ENCODE measurements at regions not wholly inside any gene's neighbourhood (a gene's known extent, or its start where the extent isn't known, plus 50 kb on each side); places are given as distances from the start of the nearest gene placed in this dataset.

DNA sequence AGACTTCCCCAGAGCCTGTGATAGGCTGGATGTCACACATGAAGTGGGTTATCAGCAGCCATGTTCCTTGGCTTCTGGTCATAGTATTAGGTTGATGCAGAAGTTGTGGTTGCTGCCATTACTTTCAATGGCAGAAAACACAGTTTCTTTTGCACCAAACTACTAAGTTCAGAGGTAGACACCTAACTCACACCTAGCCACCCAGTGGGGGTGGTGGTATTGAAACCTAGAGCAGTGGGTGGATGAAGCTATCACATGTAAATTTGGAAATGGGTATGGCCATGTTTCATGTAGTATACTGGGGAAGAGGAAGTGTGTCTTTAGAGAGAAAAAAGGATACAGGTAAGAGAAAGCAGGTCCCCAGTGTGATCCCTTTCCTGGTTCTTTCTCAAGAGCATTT, 347.9 kb upstream of the SEMA6A start:
- no peak overlapping the region for H3K4me3 ChIP-seq (ENCODE audit: low read length)
- H3K27me3 ChIP-seq (ENCODE audit: control insufficient read depth, insufficient read depth, low read length): no peaks in the 10 kb centered on the region
- H3K36me3 ChIP-seq (ENCODE audit: control insufficient read depth, insufficient read depth, low read length): no peaks in the 10 kb centered on the region
- H3K4me1 ChIP-seq (ENCODE audit: control insufficient read depth, insufficient read depth, low read length): no peaks in the 10 kb centered on the region
- H3K9me3 ChIP-seq (replicated peaks; ENCODE audit: control insufficient read depth, low read depth, low read length): no peaks in the 10 kb centered on the region
- DNase-seq: no peak
- no peak overlapping the region for H3K27ac ChIP-seq (ENCODE audit: low read length)

DNA sequence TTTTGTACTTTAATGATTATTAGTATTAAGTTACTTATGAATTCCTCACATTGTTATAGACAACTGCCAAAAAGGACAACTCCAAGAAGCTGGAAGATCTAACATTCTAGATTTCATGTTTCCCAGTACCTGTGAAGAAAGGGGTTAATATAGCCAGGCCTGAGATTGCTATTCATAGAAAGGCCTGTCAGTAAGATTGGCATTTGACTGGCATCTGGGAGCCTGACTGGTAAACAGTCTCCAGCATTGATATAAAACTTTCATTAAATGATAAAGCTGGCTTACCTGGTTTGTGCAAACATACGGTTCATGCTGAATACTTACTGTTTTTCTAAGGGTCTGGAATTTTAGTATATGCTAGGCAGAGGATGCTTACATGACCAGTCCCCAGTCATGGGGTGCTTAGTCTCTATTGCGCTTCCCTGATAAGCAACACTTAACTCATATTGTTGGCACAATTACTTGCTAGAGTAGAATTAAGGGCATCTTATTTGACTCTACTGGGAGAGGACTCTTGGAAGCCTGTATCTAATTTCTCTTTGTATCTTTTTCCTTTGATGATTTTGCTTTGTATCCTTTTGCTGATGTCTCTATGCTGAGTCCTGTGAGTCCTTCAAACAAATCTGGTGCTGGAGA, 340.4 kb upstream of the SEMA6A start:
- WGBS (ENCODE audit: insufficient coverage): no CpG with 5 or more reads among the region's 2 CpGs
- Histone ChIP-seq H3K4me3 (ENCODE audit: low read length) (no peak overlapping the region), H3K9me3 (replicated peaks; ENCODE audit: control insufficient read depth, low read depth, low read length) (no peaks in the 10 kb centered on the region), H3K4me1 (ENCODE audit: control insufficient read depth, insufficient read depth, low read length) (no peaks in the 10 kb centered on the region), H3K27ac (ENCODE audit: low read length) (no peak overlapping the region), H3K36me3 (ENCODE audit: control insufficient read depth, insufficient read depth, low read length) (no peaks in the 10 kb centered on the region), H3K27me3 (ENCODE audit: control insufficient read depth, insufficient read depth, low read length) (no peaks in the 10 kb centered on the region)
- DNase-seq: no peak

DNA sequence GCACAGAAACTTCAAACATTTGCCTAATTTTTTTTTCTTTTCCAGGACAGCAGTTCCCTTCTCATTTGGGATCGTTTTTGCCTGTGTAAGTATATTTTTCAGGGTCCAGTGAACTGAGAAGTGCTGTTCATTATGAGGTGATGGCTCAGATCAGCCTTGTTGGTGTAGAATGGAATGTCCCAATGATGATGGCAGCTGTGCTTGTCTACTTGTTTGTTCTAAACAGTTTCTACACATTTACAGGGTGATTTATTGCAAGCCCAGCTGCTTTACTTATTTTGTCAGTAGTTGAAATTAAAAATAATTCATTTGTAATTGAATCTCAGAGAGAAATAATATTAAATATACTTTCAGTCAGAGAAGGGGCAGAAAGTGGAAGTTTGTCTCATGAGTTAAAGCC, 337.6 kb upstream of the SEMA6A start:
- H3K4me1 ChIP-seq (ENCODE audit: control insufficient read depth, insufficient read depth, low read length): no peaks in the 10 kb centered on the region
- H3K27ac ChIP-seq (ENCODE audit: low read length): no peak overlapping the region
- no peaks in the 10 kb centered on the region for H3K27me3 ChIP-seq (ENCODE audit: control insufficient read depth, insufficient read depth, low read length)
- H3K9me3 ChIP-seq (replicated peaks; ENCODE audit: control insufficient read depth, low read depth, low read length): no peaks in the 10 kb centered on the region
- no peaks in the 10 kb centered on the region for H3K36me3 ChIP-seq (ENCODE audit: control insufficient read depth, insufficient read depth, low read length)
- H3K4me3 ChIP-seq (ENCODE audit: low read length): no peak overlapping the region
- DNase-seq: peak; percentile 30
- WGBS (ENCODE audit: insufficient coverage): no CpG with 5 or more reads among the region's 1 CpG

DNA sequence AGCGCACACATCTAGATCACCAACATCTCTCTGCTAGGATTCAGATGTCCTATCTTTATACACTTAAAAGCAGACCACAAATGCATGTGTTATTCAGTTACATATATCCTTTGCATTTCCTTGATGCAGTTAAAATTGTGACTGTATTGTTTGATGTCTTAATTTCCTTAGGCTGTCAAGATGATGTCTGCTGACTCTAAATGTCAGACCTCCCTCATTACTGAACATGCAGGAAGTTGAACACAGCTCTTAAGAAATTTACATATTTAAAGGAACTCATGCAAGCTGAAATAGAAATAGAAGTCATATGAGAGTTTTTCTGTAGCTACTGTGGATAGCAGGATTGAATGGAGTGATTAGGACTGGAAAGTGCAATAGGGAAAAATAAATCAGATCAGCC, 336.5 kb upstream of the SEMA6A start:
- WGBS (ENCODE audit: insufficient coverage): no CpG with 5 or more reads among the region's 1 CpG
- Histone ChIP-seq H3K36me3 (ENCODE audit: control insufficient read depth, insufficient read depth, low read length) (no peaks in the 10 kb centered on the region), H3K4me3 (ENCODE audit: low read length) (no peak overlapping the region), H3K4me1 (ENCODE audit: control insufficient read depth, insufficient read depth, low read length) (no peaks in the 10 kb centered on the region), H3K27ac (ENCODE audit: low read length) (no peak overlapping the region), H3K9me3 (replicated peaks; ENCODE audit: control insufficient read depth, low read depth, low read length) (no peaks in the 10 kb centered on the region), H3K27me3 (ENCODE audit: control insufficient read depth, insufficient read depth, low read length) (no peaks in the 10 kb centered on the region)
- no peak for DNase-seq

DNA sequence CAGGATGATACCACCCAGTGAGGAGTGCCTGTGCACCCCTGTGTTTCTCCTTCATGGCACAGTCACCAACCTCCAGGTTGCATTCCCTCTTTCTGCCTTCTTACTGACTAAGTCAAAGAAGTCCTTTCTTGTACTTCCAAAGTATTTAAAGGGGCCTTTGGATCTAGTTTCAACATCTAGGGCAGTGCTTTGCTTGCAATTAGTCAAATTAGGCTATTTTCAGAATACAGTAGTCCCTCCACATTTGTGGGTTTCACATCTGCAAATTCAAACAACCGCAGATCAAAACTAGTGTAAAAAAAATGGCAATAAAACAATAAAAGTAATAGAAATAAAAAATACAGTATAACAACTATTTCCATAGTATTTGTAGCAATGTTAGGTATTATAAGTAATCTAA, 333.9 kb upstream of the SEMA6A start:
- Histone ChIP-seq H3K27ac (ENCODE audit: low read length) (no peak overlapping the region), H3K9me3 (replicated peaks; ENCODE audit: control insufficient read depth, low read depth, low read length) (no peaks in the 10 kb centered on the region), H3K4me1 (ENCODE audit: control insufficient read depth, insufficient read depth, low read length) (no peaks in the 10 kb centered on the region), H3K4me3 (ENCODE audit: low read length) (no peak overlapping the region), H3K36me3 (ENCODE audit: control insufficient read depth, insufficient read depth, low read length) (no peaks in the 10 kb centered on the region), H3K27me3 (ENCODE audit: control insufficient read depth, insufficient read depth, low read length) (no peaks in the 10 kb centered on the region)
- no peak for DNase-seq
- no CpG with 5 or more reads among the region's 1 CpG for WGBS (ENCODE audit: insufficient coverage)

DNA sequence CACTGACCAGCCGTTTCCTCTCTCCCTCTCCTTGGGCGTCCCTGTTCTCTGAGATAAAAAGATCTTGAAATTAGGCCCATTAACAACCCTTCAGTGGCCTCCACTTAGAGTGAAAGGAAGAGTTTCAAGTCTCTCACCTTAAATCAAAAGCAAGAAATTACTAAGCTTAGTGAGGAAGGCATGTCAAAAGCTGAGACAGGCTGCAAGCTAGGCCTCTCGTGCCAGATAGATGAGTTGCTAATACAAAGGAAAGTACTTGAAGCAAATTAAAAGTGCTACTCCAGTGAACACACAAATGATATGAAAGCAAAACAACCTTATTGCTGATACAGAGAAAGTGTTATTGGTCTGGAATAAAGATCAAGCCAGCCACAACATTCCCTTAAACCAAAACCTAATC, 331.3 kb upstream of the SEMA6A start:
- H3K36me3 ChIP-seq (ENCODE audit: control insufficient read depth, insufficient read depth, low read length): no peaks in the 10 kb centered on the region
- no CpG with 5 or more reads among the region's 3 CpGs for WGBS (ENCODE audit: insufficient coverage)
- H3K9me3 ChIP-seq (replicated peaks; ENCODE audit: control insufficient read depth, low read depth, low read length): no peaks in the 10 kb centered on the region
- H3K4me3 ChIP-seq (ENCODE audit: low read length): no peak overlapping the region
- no peak for DNase-seq
- H3K27me3 ChIP-seq (ENCODE audit: control insufficient read depth, insufficient read depth, low read length): no peaks in the 10 kb centered on the region
- no peaks in the 10 kb centered on the region for H3K4me1 ChIP-seq (ENCODE audit: control insufficient read depth, insufficient read depth, low read length)
- H3K27ac ChIP-seq (ENCODE audit: low read length): no peak overlapping the region

DNA sequence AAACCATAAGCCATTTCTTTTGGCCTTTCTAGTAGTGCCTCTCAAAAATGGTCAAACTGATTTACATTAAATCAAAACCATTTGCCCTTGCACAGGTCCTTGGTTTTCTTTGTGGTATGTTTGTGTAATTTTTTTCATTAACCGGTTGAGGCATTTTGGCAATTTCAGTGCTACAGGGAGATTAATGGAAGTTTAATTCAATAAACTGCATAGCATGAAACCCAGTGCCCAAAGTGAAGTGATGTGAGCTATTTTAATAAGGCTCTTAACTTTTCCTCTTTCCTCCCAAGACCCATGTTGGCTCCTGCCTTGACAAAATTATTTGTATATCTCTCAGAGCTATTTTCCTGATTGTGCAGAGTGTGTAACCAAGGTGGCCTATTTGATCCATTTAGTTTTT, 326.2 kb upstream of the SEMA6A start:
- H3K36me3 ChIP-seq (ENCODE audit: control insufficient read depth, insufficient read depth, low read length): no peaks in the 10 kb centered on the region
- no peaks in the 10 kb centered on the region for H3K4me1 ChIP-seq (ENCODE audit: control insufficient read depth, insufficient read depth, low read length)
- no peak for DNase-seq
- no CpG with 5 or more reads among the region's 1 CpG for WGBS (ENCODE audit: insufficient coverage)
- H3K27ac ChIP-seq (ENCODE audit: low read length): no peak overlapping the region
- H3K9me3 ChIP-seq (replicated peaks; ENCODE audit: control insufficient read depth, low read depth, low read length): no peaks in the 10 kb centered on the region
- no peaks in the 10 kb centered on the region for H3K27me3 ChIP-seq (ENCODE audit: control insufficient read depth, insufficient read depth, low read length)
- H3K4me3 ChIP-seq (ENCODE audit: low read length): no peak overlapping the region

DNA sequence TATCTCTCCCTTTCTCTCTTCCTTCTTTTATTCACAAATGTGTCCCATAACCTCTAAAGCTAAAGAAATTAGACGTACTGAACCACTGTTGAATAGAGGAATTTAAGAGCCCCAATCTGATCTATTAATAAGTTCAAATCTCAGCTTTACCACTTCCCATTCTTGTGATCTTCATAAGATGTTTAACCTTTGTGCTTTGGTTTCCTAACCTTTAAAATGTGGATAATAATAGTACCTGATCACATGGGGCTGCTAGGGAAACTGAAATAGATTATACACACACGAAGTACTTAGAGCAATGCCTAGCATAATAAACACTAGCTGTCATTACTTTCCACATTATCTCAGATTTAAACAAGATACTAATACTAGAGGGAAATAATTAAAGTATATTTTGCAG, 324.3 kb upstream of the SEMA6A start:
- no CpG with 5 or more reads among the region's 2 CpGs for WGBS (ENCODE audit: insufficient coverage)
- Histone ChIP-seq H3K9me3 (replicated peaks; ENCODE audit: control insufficient read depth, low read depth, low read length) (no peaks in the 10 kb centered on the region), H3K27me3 (ENCODE audit: control insufficient read depth, insufficient read depth, low read length) (no peaks in the 10 kb centered on the region), H3K4me1 (ENCODE audit: control insufficient read depth, insufficient read depth, low read length) (no peaks in the 10 kb centered on the region), H3K27ac (ENCODE audit: low read length) (no peak overlapping the region), H3K4me3 (ENCODE audit: low read length) (no peak overlapping the region), H3K36me3 (ENCODE audit: control insufficient read depth, insufficient read depth, low read length) (no peaks in the 10 kb centered on the region)
- DNase-seq: peak; percentile 5

DNA sequence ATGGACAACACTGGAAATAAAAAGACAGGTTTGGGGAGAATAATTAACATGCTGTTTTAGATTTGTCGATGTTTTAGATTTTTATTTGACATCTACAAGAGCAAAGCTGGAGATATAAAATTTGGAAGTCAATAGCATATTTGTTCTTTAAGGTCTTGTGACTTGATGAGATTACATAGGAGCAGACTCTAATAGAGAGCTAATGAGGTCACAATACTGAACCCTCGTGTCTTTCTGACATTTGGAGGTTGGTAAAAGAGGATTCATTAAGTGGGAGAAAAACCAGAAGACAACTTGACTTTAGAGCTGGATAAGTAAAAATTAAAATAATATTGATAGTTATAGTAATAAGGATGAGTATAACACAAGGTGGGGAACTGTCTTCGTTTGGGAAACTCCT, 322.7 kb upstream of the SEMA6A start:
- H3K4me1 ChIP-seq (ENCODE audit: control insufficient read depth, insufficient read depth, low read length): no peaks in the 10 kb centered on the region
- H3K9me3 ChIP-seq (replicated peaks; ENCODE audit: control insufficient read depth, low read depth, low read length): no peaks in the 10 kb centered on the region
- H3K4me3 ChIP-seq (ENCODE audit: low read length): no peak overlapping the region
- DNase-seq: no peak
- no CpG with 5 or more reads among the region's 3 CpGs for WGBS (ENCODE audit: insufficient coverage)
- no peaks in the 10 kb centered on the region for H3K36me3 ChIP-seq (ENCODE audit: control insufficient read depth, insufficient read depth, low read length)
- no peaks in the 10 kb centered on the region for H3K27me3 ChIP-seq (ENCODE audit: control insufficient read depth, insufficient read depth, low read length)
- H3K27ac ChIP-seq (ENCODE audit: low read length): no peak overlapping the region

DNA sequence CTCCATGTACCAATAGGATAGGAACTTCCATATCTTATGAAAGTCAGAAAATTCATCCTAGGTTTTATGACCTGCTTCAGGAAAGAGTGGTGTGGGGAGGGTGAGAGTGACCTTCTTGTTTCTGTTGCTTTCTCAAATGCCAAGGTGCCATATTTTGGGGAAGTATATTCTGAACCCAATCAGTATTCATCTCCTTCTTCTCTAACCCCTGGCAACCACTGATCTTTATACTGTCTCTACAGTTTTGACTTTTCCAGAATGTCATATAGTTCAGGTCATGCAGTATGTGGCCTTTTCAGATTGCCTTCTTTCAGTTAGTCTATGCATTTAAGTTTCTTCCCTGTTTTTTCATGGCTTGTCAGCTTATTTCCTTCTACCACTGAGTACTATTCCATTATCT, 321.4 kb upstream of the SEMA6A start:
- DNase-seq: no peak
- no peaks in the 10 kb centered on the region for H3K4me1 ChIP-seq (ENCODE audit: control insufficient read depth, insufficient read depth, low read length)
- no peaks in the 10 kb centered on the region for H3K27me3 ChIP-seq (ENCODE audit: control insufficient read depth, insufficient read depth, low read length)
- no peak overlapping the region for H3K4me3 ChIP-seq (ENCODE audit: low read length)
- no peaks in the 10 kb centered on the region for H3K36me3 ChIP-seq (ENCODE audit: control insufficient read depth, insufficient read depth, low read length)
- H3K9me3 ChIP-seq (replicated peaks; ENCODE audit: control insufficient read depth, low read depth, low read length): no peaks in the 10 kb centered on the region
- H3K27ac ChIP-seq (ENCODE audit: low read length): no peak overlapping the region

DNA sequence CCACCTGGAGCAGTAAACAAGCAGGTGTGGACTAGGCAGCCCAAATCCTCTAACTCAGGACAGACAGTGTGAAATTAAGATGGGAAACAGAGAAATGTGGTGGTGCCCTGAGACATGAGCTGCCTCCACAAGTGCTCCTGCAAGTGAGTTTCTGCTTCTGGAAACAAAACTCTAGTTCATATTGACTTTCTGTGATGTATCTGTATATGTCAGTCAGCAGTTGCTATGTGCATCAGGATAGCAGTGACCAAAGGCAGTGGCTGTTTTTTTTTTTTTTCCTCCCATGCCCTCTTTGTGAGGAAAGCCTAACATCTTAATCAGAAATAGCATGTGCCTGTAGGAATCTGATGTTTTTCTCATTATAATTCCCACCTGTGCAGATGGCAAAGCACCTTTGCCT, 318.4 kb upstream of the SEMA6A start:
- H3K36me3 ChIP-seq (ENCODE audit: control insufficient read depth, insufficient read depth, low read length): no peaks in the 10 kb centered on the region
- H3K4me1 ChIP-seq (ENCODE audit: control insufficient read depth, insufficient read depth, low read length): peaks cover 2% of the 10 kb centered on the region
- no peak overlapping the region for H3K27ac ChIP-seq (ENCODE audit: low read length)
- no peak for DNase-seq
- no peaks in the 10 kb centered on the region for H3K27me3 ChIP-seq (ENCODE audit: control insufficient read depth, insufficient read depth, low read length)
- no peak overlapping the region for H3K4me3 ChIP-seq (ENCODE audit: low read length)
- no peaks in the 10 kb centered on the region for H3K9me3 ChIP-seq (replicated peaks; ENCODE audit: control insufficient read depth, low read depth, low read length)

Measured in muscle of leg (tissue), 3 donors.